HG03280 (cell line): ENCODE measurements at regions not wholly inside any gene's neighbourhood (a gene's known extent, or its start where the extent isn't known, plus 50 kb on each side); places are given as distances from the start of the nearest gene placed in this dataset.

Source experiments
- ATAC-seq: cut with Tn5 transposase; IDR thresholded peaks from one replicate; pipeline ENCODE4 v1.9.1; 2021; ENCODE audit warnings: mild to moderate bottlenecking, moderate library complexity; ENCODE audit not compliant: unreplicated experiment

GRCh38 chr9:28779243-28779642, 1206.0 kb upstream of the C9orf72 start:
- no peak for ATAC-seq

GRCh38 chr9:28781481-28781880, 1208.2 kb upstream of the C9orf72 start:
- ATAC-seq = no peak

GRCh38 chr9:28782630-28783029, 1209.3 kb upstream of the C9orf72 start:
- no peak for ATAC-seq

DNA sequence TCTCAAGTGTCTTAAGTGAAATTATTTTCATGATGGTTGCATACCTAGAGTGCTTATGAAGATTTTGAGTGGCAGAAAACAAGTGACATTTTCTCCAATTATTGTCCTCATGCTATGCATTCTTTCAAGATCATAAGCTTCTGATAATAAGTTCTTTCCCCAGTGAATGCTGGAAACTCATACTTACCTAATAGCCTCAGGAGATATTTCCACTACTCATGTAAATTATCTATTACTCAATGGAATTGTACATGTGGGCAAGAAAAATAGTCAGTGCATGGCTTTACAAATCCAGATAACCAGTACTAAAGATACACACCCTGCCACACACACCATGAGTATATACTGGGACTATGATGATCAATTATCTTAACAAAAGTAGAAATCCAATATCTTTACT, 1219.4 kb upstream of the C9orf72 start:
- no peak for ATAC-seq

GRCh38 chr9:28799876-28800275, 1226.6 kb upstream of the C9orf72 start:
- no peak for ATAC-seq

DNA sequence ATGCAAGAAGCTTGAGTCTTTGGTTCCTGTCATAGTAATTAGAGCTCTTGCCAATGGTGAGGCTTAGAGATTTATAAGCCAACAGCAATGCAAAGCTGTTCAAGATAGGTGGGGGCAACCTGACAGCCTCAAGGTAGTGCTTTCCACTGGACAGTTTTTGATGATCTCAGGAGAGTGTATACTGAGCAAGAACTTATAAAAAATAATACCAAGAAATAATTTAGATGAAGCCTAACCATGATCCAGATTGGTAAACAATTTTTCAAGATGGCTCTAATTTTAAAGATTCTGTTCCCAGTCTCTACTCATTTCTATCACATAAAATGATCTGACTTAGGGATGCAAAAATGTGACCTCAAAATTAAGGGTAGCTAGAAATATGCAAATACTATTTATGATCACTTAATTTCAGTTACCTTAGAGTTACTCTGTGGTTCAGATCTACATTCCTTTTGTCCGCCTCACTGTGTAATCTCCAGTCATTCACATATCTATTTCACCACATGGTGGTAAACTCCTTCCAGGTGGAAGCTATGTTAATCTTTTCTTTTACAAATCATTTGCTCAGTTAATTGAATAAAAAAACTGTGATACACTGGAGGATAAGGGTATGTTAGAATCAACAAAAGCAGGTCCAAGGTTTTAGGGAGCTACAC, 1228.0 kb upstream of the C9orf72 start:
- no peak for ATAC-seq

GRCh38 chr9:28805197-28805596, 1231.9 kb upstream of the C9orf72 start:
- no peak for ATAC-seq

DNA sequence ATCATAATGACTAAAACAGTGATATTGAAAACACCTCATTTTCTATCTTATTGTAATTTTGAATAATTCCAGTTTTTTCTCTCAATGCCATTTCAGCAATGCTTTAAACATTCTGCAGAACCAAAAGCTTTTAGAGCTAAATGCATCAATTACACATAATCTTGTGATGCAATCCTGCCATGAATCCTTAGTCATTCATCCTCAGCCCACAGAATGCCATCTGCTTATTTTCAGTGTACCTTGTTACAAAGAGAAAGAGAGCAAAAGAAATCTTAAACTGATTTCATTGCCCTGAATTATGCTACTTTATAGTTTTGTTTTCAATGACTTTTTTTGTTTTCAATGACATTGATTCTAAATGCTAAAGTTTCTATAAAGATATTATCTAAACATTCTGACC, 1234.8 kb upstream of the C9orf72 start:
- no peak for ATAC-seq

- ATAC-seq = no peak
Observed at GRCh38 chr9:28810388-28811075, 1237.3 kb upstream of the C9orf72 start.

GRCh38 chr9:28820741-28821140, 1247.5 kb upstream of the C9orf72 start:
- no peak for ATAC-seq

- ATAC-seq = no peak
Observed at GRCh38 chr9:28821240-28821639, 1248.0 kb upstream of the C9orf72 start.

GRCh38 chr9:28824432-28824963, 1251.2 kb upstream of the C9orf72 start:
- ATAC-seq = no peak

DNA sequence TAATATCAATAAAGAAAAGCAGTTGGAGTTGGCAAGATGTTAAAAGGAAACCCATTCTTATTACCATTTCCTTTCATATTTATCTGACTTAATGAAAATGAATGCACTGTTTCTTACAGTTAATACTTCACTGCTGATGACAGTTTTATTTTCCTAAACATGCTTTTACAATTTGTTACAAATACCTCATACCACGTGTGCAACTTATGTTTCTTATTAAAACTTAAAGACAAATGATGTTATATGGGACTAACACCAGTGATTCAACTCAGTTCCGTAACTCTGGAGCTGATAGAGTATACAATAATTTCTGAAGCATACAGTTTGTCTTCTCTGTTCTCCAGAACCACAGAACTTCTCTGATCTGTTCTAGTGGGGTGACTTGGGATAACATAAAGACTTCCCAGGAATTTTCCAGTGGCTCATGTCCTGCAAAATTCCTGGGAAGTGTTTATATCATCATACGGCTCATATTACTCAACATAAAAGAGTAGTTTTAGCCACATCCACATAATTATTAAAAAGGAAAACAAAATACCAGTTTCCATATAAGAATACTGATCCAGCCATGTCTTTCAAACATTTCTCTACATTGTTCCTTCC, 1259.0 kb upstream of the C9orf72 start:
- no peak for ATAC-seq

GRCh38 chr9:28834156-28834555, 1260.9 kb upstream of the C9orf72 start:
- no peak for ATAC-seq

GRCh38 chr9:28839778-28840430, 1266.6 kb upstream of the C9orf72 start:
- no peak for ATAC-seq

DNA sequence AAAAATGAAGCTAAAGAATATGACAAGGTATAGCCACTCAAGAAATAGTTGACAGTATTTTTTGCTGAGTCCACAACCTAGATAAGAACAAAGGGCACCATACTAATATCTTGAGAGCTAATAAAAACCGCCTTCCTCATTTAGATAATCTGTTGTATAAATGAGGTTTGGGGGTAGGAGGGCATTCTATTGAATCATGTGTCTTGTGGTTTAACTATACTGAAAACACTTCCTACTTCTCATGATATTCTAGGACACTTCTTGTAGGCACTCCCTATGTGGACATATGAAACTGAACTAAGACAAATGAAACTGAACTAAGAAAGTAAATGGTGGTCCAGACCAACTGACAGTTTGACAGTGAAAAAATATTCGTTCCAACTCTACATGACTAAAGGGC, 1268.5 kb upstream of the C9orf72 start:
- no peak for ATAC-seq

DNA sequence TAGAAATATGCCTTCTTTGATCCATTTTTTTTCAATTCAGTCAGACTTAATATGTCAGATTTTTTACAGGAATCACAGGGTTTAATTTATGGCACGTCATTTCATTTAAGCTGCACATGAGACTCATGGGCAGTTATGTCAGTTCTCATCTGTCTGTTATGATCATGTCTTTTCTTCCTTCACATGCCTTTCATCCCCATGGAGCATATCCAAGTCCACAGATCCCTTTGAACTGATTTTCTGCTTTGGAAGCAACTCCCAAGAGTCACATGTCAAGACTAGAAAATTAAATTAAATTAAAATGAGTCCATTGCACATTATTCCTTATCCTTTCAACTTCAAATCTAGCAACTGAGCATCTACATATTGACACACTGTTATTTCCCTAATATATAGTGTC, 1274.0 kb upstream of the C9orf72 start:
- ATAC-seq = no peak

GRCh38 chr9:28848671-28849070, 1275.4 kb upstream of the C9orf72 start:
- ATAC-seq = no peak

GRCh38 chr9:28853477-28853876, 1280.2 kb upstream of the C9orf72 start:
- ATAC-seq = no peak

DNA sequence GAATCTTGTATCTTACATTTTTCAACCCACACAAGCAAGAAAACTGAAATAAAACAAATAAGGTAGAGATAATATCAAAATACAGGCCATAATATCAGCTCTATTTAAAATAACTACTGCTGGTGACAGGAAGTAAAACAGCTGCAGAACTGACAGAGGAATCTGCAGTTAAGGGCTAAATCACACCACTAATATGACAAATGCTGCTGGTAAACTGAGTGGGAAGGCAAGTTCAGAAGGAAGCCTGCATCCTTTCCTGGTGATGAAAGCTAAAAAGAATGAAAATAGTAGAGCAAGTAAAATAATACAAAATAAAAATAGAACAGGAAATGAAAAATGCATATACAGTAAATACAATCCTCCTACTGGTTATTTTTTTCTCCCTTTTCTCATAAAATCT, 1293.7 kb upstream of the C9orf72 start:
- no peak for ATAC-seq

GRCh38 chr9:28868228-28868990, 1295.1 kb upstream of the C9orf72 start:
- no peak for ATAC-seq
